ENCODE measurements at regions not wholly inside any gene's neighbourhood (a gene's known extent, or its start where the extent isn't known, plus 50 kb on each side); places are given as distances from the start of the nearest gene placed in this dataset.

DNA sequence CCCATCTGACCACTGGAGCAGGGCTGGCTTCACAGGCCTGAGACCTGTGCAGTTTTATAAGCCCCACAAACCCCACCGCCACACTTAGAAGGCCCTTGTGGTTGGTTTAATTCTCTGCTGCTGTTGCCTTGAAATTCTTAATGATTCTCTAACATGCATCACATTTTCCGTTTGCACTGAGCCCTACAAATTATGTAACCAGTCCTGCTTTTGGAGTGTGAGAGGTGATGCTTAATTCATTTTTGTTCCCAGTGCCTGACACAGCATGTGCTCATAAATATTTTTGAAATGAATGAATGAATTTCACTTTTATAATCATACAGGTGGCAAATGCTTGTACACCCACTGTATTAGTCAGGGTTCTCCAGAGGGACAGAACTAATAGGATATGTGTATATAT lies 52.8 kb upstream of the PLXNC1 start (continued):
- TF ChIP-seq MLLT1 (IDR thresholded peaks at IDR 0.05), result no peak
- TF ChIP-seq U2AF1 (optimal IDR thresholded peaks at IDR 0.05; ENCODE audit: low read depth, low read length), result no peak
- no peak for TF ChIP-seq GTF2E2 (tag; IDR thresholded peaks at IDR 0.05)

DNA sequence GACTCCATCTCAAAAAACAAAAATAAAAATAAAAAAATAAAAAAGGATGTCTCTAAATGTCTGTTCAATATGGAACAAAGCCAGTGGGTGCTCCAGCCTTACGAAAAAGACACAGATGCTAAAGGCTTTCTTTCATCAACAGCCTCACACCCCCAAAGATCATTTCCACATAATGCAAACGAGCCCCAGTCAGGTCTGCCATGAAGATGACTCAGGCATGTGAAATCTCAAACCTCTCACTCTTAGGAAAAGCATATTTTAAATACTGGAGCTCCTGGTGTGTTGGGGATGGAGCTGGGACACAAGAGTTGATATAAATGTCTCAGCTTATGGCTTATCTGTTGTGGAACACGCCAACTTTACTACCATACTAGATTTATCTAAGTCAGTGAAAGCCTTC lies 49.9 kb upstream of the PLXNC1 start:
- no peak overlapping the region for H3K27ac ChIP-seq (ENCODE audit: extremely low read depth, low read depth, low read length)
- FAIRE-seq, result no peak
- H3K4me2 ChIP-seq (ENCODE audit: insufficient read depth, low read length), result no peak overlapping the region
- in situ Hi-C loops (cut with MboI), result no loop called here
- H3K4me3 ChIP-seq, result no peak overlapping the region
- ChIA-PET POLR2A (interaction anchor here (0.6 to 1.6 kb wide), 4 partner anchors 23 to 596 kb away, joined by 3 to 8 read pairs (median 4); no protein-coding TSS in a partner anchor), CTCF (ENCODE audit: low intra/inter-chr PET ratio) (no interaction called here)
- WGBS (ENCODE audit: insufficient coverage, low coverage, missing lambda C conversion rate), result 15% methylated on average over 3 of the region's 3 CpGs
- H4K20me1 ChIP-seq (replicated peaks; ENCODE audit: control insufficient read depth, insufficient read depth, low read length), result 0 out of 2 replicates have a peak, but pooled peaks cover 4% of the 10 kb centered on the region
- BruUV-seq (replicated peaks), result no TSS peak
- H3K9ac ChIP-seq (ENCODE audit: insufficient read depth in 1 of 2, low read depth in 2 of 2, low read length in 2 of 2), result no peak overlapping the region
- H3K9me1 ChIP-seq (ENCODE audit: control insufficient read depth, insufficient read depth, low read length), result no peaks in the 10 kb centered on the region
- H3K79me2 ChIP-seq (ENCODE audit: control insufficient read depth, insufficient read depth, low read length), result no peaks in the 10 kb centered on the region
- H3K27me3 ChIP-seq (ENCODE audit: control insufficient read depth in 2 of 2, insufficient read depth in 2 of 2, low read length in 2 of 2), result no peaks in the 10 kb centered on the region
- intact Hi-C loops (cut with micrococcal nuclease), result no loop called here
- peaks cover 14 to 18% of the 10 kb centered on the region in 2 experiments for H3K4me1 ChIP-seq (replicated peaks in 1 of 2; ENCODE audit: control insufficient read depth in 2 of 2, insufficient read depth in 2 of 2, low read length in 2 of 2)
- H2AFZ ChIP-seq (ENCODE audit: low read depth, low read length), result no peak overlapping the region
- peak in 1 of 4 experiments; percentile 21 for DNase-seq (ENCODE audit: extremely low read depth in 1 of 4, low spot score in 3 of 4)
- H3K9me3 ChIP-seq (replicated peaks; ENCODE audit: control insufficient read depth, insufficient read depth, low read depth, low read length), result no peaks in the 10 kb centered on the region
- ATAC-seq, result no peak
- no peaks in the 10 kb centered on the region for H3K36me3 ChIP-seq (ENCODE audit: control insufficient read depth, insufficient read depth, low read length)
- no peak for TF ChIP-seq HNRNPLL (IDR thresholded peaks at IDR 0.05; ENCODE audit: low read depth, low read length, poor library complexity, severe bottlenecking)
- TF ChIP-seq, protein P1, sequence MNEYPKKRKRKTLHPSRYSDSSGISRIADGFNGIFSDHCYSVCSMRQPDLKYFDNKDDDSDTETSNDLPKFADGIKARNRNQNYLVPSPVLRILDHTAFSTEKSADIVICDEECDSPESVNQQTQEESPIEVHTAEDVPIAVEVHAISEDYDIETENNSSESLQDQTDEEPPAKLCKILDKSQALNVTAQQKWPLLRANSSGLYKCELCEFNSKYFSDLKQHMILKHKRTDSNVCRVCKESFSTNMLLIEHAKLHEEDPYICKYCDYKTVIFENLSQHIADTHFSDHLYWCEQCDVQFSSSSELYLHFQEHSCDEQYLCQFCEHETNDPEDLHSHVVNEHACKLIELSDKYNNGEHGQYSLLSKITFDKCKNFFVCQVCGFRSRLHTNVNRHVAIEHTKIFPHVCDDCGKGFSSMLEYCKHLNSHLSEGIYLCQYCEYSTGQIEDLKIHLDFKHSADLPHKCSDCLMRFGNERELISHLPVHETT (CRISPR knock-in tag; conservative IDR thresholded peaks at IDR 0.05 in 1 of 2, IDR thresholded peaks at IDR 0.05 in 1 of 2), result no peak
- TF ChIP-seq MYC (IDR thresholded peaks at IDR 0.05; ENCODE audit: low read depth, low read length), result no peak
- no peak for TF ChIP-seq MYC (CRISPR knock-in tag; IDR thresholded peaks at IDR 0.05; ENCODE audit: borderline replicate concordance, low read depth)
- TF ChIP-seq, protein P2, sequence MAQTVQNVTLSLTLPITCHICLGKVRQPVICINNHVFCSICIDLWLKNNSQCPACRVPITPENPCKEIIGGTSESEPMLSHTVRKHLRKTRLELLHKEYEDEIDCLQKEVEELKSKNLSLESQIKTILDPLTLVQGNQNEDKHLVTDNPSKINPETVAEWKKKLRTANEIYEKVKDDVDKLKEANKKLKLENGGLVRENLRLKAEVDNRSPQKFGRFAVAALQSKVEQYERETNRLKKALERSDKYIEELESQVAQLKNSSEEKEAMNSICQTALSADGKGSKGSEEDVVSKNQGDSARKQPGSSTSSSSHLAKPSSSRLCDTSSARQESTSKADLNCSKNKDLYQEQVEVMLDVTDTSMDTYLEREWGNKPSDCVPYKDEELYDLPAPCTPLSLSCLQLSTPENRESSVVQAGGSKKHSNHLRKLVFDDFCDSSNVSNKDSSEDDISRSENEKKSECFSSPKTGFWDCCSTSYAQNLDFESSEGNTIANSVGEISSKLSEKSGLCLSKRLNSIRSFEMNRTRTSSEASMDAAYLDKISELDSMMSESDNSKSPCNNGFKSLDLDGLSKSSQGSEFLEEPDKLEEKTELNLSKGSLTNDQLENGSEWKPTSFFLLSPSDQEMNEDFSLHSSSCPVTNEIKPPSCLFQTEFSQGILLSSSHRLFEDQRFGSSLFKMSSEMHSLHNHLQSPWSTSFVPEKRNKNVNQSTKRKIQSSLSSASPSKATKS (CRISPR knock-in tag; IDR thresholded peaks at IDR 0.05), result no peak
- no peak for TF ChIP-seq ZNF764 (CRISPR knock-in tag; IDR thresholded peaks at IDR 0.05; ENCODE audit: low read depth)
- TF ChIP-seq, protein P3, sequence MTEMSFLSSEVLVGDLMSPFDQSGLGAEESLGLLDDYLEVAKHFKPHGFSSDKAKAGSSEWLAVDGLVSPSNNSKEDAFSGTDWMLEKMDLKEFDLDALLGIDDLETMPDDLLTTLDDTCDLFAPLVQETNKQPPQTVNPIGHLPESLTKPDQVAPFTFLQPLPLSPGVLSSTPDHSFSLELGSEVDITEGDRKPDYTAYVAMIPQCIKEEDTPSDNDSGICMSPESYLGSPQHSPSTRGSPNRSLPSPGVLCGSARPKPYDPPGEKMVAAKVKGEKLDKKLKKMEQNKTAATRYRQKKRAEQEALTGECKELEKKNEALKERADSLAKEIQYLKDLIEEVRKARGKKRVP (CRISPR knock-in tag; IDR thresholded peaks at IDR 0.05), result no peak
- TF ChIP-seq, protein P4, sequence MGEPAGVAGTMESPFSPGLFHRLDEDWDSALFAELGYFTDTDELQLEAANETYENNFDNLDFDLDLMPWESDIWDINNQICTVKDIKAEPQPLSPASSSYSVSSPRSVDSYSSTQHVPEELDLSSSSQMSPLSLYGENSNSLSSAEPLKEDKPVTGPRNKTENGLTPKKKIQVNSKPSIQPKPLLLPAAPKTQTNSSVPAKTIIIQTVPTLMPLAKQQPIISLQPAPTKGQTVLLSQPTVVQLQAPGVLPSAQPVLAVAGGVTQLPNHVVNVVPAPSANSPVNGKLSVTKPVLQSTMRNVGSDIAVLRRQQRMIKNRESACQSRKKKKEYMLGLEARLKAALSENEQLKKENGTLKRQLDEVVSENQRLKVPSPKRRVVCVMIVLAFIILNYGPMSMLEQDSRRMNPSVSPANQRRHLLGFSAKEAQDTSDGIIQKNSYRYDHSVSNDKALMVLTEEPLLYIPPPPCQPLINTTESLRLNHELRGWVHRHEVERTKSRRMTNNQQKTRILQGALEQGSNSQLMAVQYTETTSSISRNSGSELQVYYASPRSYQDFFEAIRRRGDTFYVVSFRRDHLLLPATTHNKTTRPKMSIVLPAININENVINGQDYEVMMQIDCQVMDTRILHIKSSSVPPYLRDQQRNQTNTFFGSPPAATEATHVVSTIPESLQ (CRISPR knock-in tag; IDR thresholded peaks at IDR 0.05), result no peak
- no peak for TF ChIP-seq TCF7 (IDR thresholded peaks at IDR 0.05; ENCODE audit: borderline replicate concordance)

Measured in K562 (cell line).